ENCODE measurements at regions not wholly inside any gene's neighbourhood (a gene's known extent, or its start where the extent isn't known, plus 50 kb on each side); places are given as distances from the start of the nearest gene placed in this dataset.

GRCh38 chr6:8225113-8225512, 122.8 kb upstream of the EEF1E1 start:
- FAIRE-seq, result no peak
- no peak for DNase-seq (ENCODE audit: extremely low spot score, insufficient read length, low read depth)

DNA sequence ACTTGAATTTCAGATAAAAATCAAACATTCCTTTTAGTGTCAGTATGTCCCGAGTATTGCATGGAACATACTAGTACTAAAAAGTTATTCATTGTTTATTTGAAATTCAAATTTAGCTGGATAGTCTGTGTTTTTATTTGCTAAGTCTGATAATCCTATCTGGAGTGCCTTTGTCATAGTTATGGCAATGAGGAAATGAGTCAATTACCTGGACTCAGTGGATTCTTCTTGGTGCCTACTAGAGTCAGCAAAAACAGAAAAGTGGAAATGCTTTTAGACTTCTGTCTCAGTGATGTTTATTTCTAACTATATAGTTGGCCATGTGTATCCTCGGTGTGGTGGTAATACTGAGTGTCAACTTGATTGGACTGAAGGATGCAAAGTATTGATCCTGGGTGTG, 121.3 kb upstream of the EEF1E1 start:
- no peak for DNase-seq (ENCODE audit: extremely low spot score, insufficient read length, low read depth)
- FAIRE-seq, result no peak

GRCh38 chr6:8219352-8219943, 117.1 kb upstream of the EEF1E1 start:
- DNase-seq (ENCODE audit: extremely low spot score, insufficient read length, low read depth), result peak; percentile 8
- peak; percentile 18 for FAIRE-seq

- FAIRE-seq (no peak), DNase-seq (ENCODE audit: extremely low spot score, insufficient read length, low read depth) (no peak)
These were observed 116.5 kb upstream of the EEF1E1 start for GRCh38 chr6:8218861-8219260.

DNA sequence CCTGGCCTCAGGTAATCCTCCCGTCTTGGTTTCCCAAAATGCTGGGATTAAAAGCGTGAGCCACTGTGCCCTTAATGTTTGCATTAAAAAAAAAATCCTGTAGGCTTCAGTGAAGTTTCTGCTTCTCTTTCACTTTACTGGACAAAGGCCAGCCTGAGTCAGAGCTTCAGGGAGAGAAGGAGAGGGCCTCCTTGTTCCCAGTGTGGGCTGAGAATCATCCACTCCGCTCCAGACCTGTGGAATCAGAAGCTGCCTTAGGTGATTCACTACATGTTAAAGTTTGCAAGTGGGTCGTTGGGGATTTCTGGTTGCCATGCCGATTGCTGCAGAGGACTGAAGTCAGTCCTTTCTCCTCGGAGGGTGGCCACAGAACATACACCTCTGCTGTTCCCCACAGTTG, 113.3 kb upstream of the EEF1E1 start:
- FAIRE-seq (no peak), DNase-seq (ENCODE audit: extremely low spot score, insufficient read length, low read depth) (no peak)

DNA sequence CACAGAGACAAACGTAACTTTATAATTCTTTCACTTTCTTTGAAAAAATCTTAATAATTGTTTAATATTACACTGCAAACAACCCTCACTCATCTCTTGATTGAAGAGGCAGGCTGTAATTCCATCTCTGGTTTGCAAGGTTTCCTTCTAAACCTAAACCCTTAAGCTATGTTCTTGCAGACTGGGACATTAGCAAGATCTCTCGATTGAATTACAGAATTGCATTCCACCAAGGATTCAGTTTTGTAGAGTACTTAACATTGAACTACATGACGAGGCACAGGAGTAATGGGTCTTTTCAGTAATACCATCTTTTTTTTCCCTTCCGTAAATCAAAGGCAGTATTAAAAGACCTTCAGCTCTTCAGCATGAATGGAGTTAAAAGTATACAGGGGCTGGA, 111.6 kb upstream of the EEF1E1 start:
- DNase-seq (ENCODE audit: extremely low spot score, insufficient read length, low read depth) (no peak), FAIRE-seq (no peak)

DNA sequence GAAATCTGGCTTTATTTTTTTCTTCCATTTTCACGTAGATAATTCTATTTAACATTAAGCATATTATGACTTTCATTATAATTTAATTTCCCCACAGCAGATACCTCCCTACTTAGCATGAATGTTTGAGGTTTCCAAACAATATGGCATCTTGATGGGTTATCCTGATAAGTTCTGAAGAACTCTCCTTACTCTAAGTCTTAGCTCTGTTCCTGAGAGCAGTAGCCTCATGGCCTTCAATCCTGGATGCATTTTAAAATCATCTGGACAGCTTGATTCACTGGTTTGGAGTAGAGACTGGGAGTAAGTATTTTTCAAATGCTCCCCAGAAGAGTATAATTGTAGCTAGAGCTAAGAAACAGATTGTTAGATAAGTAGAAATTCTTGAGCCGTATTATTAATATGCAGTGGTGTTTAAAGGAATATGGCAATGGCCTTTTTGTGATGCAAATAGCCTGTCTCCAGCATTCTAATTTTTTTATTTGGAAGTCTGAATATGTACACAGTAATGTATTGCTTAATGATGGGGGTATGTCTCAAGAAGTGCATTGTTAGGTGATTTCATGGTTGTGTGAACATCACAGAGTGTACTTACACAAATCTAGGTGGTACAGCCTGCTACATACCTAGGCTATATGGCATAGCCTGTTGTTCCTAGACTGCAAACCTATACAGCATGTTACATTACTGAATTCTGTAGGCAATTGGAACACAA, 110.5 kb upstream of the EEF1E1 start:
- no peak for FAIRE-seq
- no peak for DNase-seq (ENCODE audit: extremely low spot score, insufficient read length, low read depth)

- DNase-seq (ENCODE audit: extremely low spot score, insufficient read length, low read depth) (no peak), FAIRE-seq (no peak)
These were observed 105.5 kb upstream of the EEF1E1 start for GRCh38 chr6:8207869-8208191.

- DNase-seq (ENCODE audit: extremely low spot score, insufficient read length, low read depth) (no peak), FAIRE-seq (no peak)
These were observed 105.0 kb upstream of the EEF1E1 start for GRCh38 chr6:8207191-8207868.

DNA sequence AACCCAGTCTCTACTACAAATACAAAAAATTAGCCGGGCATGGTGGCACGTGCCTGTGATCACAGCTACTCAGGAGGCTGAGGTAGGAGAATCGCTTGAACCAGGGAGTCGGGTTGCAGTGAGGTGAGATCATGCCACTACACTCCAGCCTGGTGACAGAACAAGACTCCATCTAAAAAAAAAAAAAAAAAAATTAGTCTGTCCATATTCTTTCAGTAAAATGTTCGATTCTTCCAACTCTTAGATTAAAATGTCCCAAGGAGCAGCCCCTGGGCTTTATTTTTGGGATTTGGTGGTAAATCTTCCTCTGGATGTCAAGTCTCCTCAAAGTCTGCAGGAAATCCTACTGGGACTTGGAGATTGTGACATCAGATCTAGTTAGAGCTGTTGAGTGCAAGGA, 101.0 kb upstream of the EEF1E1 start:
- DNase-seq (ENCODE audit: extremely low spot score, insufficient read length, low read depth) (no peak), FAIRE-seq (no peak)

- no peak for DNase-seq (ENCODE audit: extremely low spot score, insufficient read length, low read depth)
These were observed 99.3 kb upstream of the EEF1E1 start for GRCh38 chr6:8201679-8202078.

GRCh38 chr6:8200255-8200654, 97.9 kb upstream of the EEF1E1 start:
- DNase-seq (ENCODE audit: extremely low spot score, insufficient read length, low read depth), result no peak
- no peak for FAIRE-seq

More at GRCh38 chr6:8201679-8202078, 99.3 kb upstream of the EEF1E1 start:
- no peak for FAIRE-seq

DNA sequence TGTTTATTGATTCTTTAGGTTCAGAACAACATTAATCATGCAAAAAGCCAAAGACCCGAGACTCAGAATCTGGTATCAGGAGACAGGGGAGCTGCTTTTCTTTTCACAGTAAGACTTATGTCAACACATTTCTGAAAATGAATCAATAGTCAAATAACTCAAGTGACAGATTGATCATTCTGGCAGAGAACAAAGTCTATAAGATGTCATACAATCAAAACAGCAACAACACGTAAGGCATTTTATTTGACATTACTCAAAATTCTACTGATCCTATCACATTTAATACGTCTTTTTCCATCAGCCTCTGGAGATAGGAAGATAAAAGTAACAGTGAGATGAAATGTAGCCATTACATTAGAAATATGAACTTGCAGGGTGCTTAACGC, 93.4 kb upstream of the EEF1E1 start:
- FAIRE-seq (no peak), DNase-seq (ENCODE audit: extremely low spot score, insufficient read length, low read depth) (no peak)

GRCh38 chr6:8195040-8195713, 92.8 kb upstream of the EEF1E1 start:
- FAIRE-seq (no peak), DNase-seq (ENCODE audit: extremely low spot score, insufficient read length, low read depth) (no peak)

DNA sequence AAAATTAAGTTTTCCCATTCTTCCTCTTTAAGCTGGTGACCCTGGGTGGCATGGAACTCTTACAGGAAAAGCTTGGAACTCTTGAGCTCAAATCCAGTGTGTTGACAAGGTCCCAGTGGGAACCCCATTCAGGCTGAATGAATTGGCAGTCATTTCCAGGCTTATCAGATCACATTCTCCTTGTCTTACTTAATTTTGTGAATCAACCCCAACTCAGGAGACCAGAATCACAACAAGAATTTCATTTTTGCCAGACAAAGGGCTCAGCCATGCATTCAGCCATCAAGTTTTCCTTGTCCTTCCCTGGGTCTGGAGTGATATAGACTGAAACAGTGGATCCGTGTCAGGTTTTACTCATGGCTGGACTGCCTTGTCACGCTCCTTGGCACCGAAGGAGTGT, 92.1 kb upstream of the EEF1E1 start:
- FAIRE-seq (no peak), DNase-seq (ENCODE audit: extremely low spot score, insufficient read length, low read depth) (no peak)

DNA sequence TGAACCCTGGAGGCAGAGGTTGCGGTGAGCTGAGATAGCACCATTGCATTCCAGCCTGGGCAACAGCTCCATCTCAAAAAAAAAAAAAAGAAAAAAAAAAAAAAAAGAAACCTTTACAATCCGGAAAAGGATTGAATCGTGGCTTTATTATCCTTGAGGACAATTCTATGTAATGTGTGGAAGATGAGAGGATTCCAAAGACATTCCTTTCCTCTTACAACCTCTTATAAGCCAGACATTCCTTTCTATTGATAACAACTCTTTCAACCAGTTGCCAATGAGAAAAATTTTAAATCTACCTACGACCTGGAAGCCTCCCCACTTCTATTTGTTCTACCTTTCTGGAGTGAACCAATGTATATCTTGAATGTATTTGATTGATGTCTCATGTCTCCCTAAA, 91.2 kb upstream of the EEF1E1 start:
- no peak for FAIRE-seq
- no peak for DNase-seq (ENCODE audit: extremely low spot score, insufficient read length, low read depth)

DNA sequence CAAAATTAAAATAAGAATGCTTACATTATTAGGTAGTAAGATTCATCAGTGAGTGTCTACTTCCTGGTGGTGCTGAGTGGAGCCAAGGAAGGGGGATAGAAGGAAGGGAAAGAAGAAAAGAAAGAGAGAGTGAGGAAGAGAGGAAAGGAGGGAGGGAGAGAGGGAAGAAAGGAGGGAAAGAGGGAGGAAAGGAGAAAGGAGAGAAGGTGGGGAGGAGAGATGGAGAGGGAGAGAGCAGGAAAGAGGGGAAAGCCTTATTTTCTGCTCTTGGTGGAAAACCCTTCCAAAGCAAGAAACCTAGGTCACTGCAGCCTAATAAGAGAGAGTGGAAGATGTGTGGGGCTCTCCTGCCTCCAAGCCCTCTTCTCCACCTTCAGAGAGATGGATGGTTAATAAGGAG, 90.2 kb upstream of the EEF1E1 start:
- DNase-seq (ENCODE audit: extremely low spot score, insufficient read length, low read depth) (no peak), FAIRE-seq (no peak)

DNA sequence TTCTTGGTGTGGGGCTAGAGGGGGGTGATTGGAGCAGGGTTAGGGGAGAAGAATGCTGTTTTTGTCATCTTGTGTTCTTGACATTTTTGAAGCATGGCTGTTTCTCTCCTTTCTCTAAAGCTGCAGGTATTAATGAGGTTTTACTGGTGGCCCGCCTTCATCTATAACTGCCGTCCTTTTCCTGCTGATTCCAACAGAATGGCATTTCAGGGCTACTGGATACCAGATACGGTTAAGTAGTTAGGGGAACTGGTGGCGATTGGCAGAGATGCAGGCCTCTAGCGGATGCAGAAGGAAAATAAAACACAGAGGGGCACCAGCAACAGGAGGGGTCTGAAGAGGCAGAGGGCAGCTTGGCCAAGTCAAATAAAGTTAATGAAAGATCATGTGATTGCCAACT, 89.7 kb upstream of the EEF1E1 start:
- DNase-seq (ENCODE audit: extremely low spot score, insufficient read length, low read depth) (no peak), FAIRE-seq (no peak)

- DNase-seq (ENCODE audit: extremely low spot score, insufficient read length, low read depth), result no peak
- FAIRE-seq, result no peak
These were observed 89.3 kb upstream of the EEF1E1 start for GRCh38 chr6:8191629-8192028.

DNA sequence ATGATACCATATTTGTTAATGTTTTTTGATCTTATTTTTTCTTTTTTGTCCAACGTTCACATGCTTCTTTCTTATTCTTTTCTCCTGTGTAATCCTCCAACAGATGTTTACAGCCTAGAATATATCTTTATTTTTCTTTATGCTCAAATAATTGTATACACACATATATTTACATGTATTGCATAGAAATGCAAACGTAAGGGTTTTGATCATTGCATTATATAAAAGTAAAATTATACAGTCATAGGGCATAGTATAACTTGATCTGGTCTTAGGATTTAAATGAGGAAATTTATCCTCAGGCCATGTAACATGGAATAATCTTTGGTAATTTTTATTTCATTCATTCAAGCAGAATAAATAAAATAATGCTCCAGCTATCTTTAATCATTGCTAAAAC, 84.9 kb upstream of the EEF1E1 start:
- DNase-seq (ENCODE audit: extremely low spot score, insufficient read length, low read depth) (no peak), FAIRE-seq (no peak)
